A549 (cell line): ENCODE measurements at regions not wholly inside any gene's neighbourhood (a gene's known extent, or its start where the extent isn't known, plus 50 kb on each side); places are given as distances from the start of the nearest gene placed in this dataset.
A peak's percentile ranks its signal among the peaks of the same experiment; 100 is the strongest.

Experiments used
- ATAC-seq, 2 experiments: fragments of 200-7000 bp in 1 of 2; fragments of >200 bp in 1 of 2; cut with Nextera tagmentation in 1 of 2; cut with Tn5 transposase in 1 of 2; 3 replicates each; pipeline versions ENCODE4 v1.8.0 to v1.9.1; 2018 to 2020; ENCODE audit warnings: mild to moderate bottlenecking in 1 of 2, moderate library complexity in 1 of 2
- CTCF ChIA-PET: fragments of 300-600 bp; sonication (Branson Sonifier 250); formaldehyde crosslinking; extraction: SDS; loops from one replicate; lab custom pipeline; 2021; ENCODE audit warnings: antibody characterized with exemption, inconsistent platforms; lab: Yijun Ruan, JAX
- POLR2A ChIA-PET: fragments of 350-600 bp; formaldehyde crosslinking; extraction: SDS; loops from one replicate; lab custom pipeline; 2021; ENCODE audit warnings: antibody characterized with exemption, inconsistent platforms; lab: Yijun Ruan, JAX
- DNase-seq, 2 experiments: peaks; one replicate each; pipeline versions ENCODE4 v3.0.0 to v3.0.0-alpha.2; 2011 to 2016; ENCODE audit warnings: low read depth in 1 of 2, low spot score in 1 of 2
- FAIRE-seq: peaks from 2 replicates; lab custom pipeline; 2011; peaks lifted over from hg19 to GRCh38; lab: Jason Lieb, UNC
- H3K27ac ChIP-seq, 2 experiments: fragments of >200 bp; sonication (Bioruptor Twin); formaldehyde crosslinking; 3 replicates each; pipeline ENCODE4 v1.5.1; 2016 to 2017
- H3K4me1 ChIP-seq: fragments of >200 bp; sonication (Bioruptor Twin); formaldehyde crosslinking; 3 replicates; pipeline ENCODE4 v1.6.1; 2016
- H3K4me2 ChIP-seq: fragments of >200 bp; sonication (Bioruptor Twin); formaldehyde crosslinking; 3 replicates; pipeline ENCODE4 v1.6.1; 2016
- H3K4me3 ChIP-seq: fragments of >200 bp; sonication (Bioruptor Twin); formaldehyde crosslinking; 3 replicates; pipeline ENCODE4 v1.5.1; 2016
- H3K9me3 ChIP-seq: fragments of >200 bp; sonication (Bioruptor Twin); formaldehyde crosslinking; 3 replicates; pipeline ENCODE4 v1.6.1; 2016
- BHLHE40 ChIP-seq: IDR thresholded peaks from 2 replicates; pipeline ENCODE4 v1.6.1; 2012; ENCODE audit warnings: low read depth, low read length, inconsistent platforms
- CBX2 ChIP-seq: fragments of 200-600 bp; sonication (generic); IDR thresholded peaks from 2 replicates; pipeline ENCODE4 v1.6.1; 2016; ENCODE audit warnings: low read depth, mild to moderate bottlenecking, borderline replicate concordance
- CEBPB ChIP-seq, 2 experiments: fragments of >200 bp in 1 of 2; sonication (Bioruptor Twin) in 1 of 2; formaldehyde crosslinking in 1 of 2; IDR thresholded peaks; 2 replicates each; pipeline ENCODE4 v1.6.1; 2012 to 2016
- ESRRA ChIP-seq: fragments of 150-350 bp; IDR thresholded peaks from 2 replicates; pipeline ENCODE4 v1.6.1; 2014; ENCODE audit warnings: mild to moderate bottlenecking, low read length, borderline replicate concordance
- FOXS1 ChIP-seq: fragments of 250-450 bp; sonication (Bioruptor Pico); IDR thresholded peaks from 2 replicates; pipeline ENCODE4 v1.5.0; 2020; ENCODE audit warnings: mild to moderate bottlenecking, moderate library complexity
- GATA3 ChIP-seq: IDR thresholded peaks from 2 replicates; pipeline ENCODE4 v1.6.1; 2012; ENCODE audit warnings: borderline replicate concordance
- HDAC2 ChIP-seq: fragments of 200-600 bp; sonication (generic); IDR thresholded peaks from 2 replicates; pipeline ENCODE4 v1.6.1; 2016
- MAFK ChIP-seq: fragments of 450-650 bp; IDR thresholded peaks from 2 replicates; pipeline ENCODE4 v1.6.1; 2014; ENCODE audit not compliant: partially characterized antibody
- MAZ ChIP-seq: fragments of 150-350 bp; IDR thresholded peaks from 2 replicates; pipeline ENCODE4 v1.6.1; 2014; ENCODE audit warnings: antibody characterized with exemption, low read depth, low read length, borderline replicate concordance
- MYC ChIP-seq: IDR thresholded peaks from 2 replicates; pipeline ENCODE4 v1.6.1; 2012; ENCODE audit warnings: mild to moderate bottlenecking, inconsistent platforms, low read length, improper control_type of control experiment, borderline replicate concordance
- NFE2L2 ChIP-seq: fragments of 150-350 bp; conservative IDR thresholded peaks from 2 replicates; pipeline ENCODE4 v1.6.1; 2014; ENCODE audit warnings: low read length
- NPAS2 ChIP-seq: fragments of 250-450 bp; sonication (Bioruptor Pico); IDR thresholded peaks from 2 replicates; pipeline ENCODE4 v1.8.0; 2022; ENCODE audit warnings: mild to moderate bottlenecking, moderate library complexity, borderline replicate concordance
- POLR2AphosphoS2 ChIP-seq: conservative IDR thresholded peaks from 2 replicates; pipeline ENCODE4 v1.6.1; 2012; ENCODE audit warnings: low read length, improper control_type of control experiment, inconsistent platforms
- RAD21 ChIP-seq, 2 experiments: fragments of >200 bp in 1 of 2; sonication (Bioruptor Twin) in 1 of 2; formaldehyde crosslinking in 1 of 2; IDR thresholded peaks in 1 of 2; conservative IDR thresholded peaks in 1 of 2; 2 replicates in 1 of 2; 3 replicates in 1 of 2; pipeline ENCODE4 v1.6.1; 2012 to 2018; ENCODE audit warnings: inconsistent platforms in 1 of 2
- RCOR1 ChIP-seq: fragments of 150-350 bp; IDR thresholded peaks from 2 replicates; pipeline ENCODE4 v1.6.1; 2014; ENCODE audit warnings: antibody characterized with exemption, low read length, low read depth
- ZNF302 ChIP-seq: fragments of 250-450 bp; sonication (Bioruptor Pico); IDR thresholded peaks from 2 replicates; pipeline ENCODE4 v1.9.0; 2021; ENCODE audit warnings: inconsistent platforms, mild to moderate bottlenecking, moderate library complexity
- WGBS: methylation state at CpG from one replicate; pipeline ENCODE4 v1.1.6; 2017; ENCODE audit errors: missing lambda C conversion rate; 5-methylcytosine and 5-hydroxymethylcytosine counted together
- TF ChIP-seq, protein P1 (sequence below): fragments of 150-350 bp; IDR thresholded peaks from 2 replicates; pipeline ENCODE4 v1.6.1; 2014; ENCODE audit warnings: low read depth, mild to moderate bottlenecking, low read length
- TF ChIP-seq, protein P2 (sequence below): IDR thresholded peaks from 2 replicates; pipeline ENCODE4 v1.6.1; 2012
- TF ChIP-seq, protein P3 (sequence below): fragments of 450-650 bp; IDR thresholded peaks from 2 replicates; pipeline ENCODE4 v1.6.1; 2014; ENCODE audit warnings: antibody characterized with exemption
- TF ChIP-seq, protein P4 (sequence below): fragments of 200-600 bp; sonication (generic); IDR thresholded peaks from 2 replicates; pipeline ENCODE4 v1.6.1; 2016; ENCODE audit warnings: antibody characterized with exemption, mild to moderate bottlenecking, moderate library complexity

DNA sequence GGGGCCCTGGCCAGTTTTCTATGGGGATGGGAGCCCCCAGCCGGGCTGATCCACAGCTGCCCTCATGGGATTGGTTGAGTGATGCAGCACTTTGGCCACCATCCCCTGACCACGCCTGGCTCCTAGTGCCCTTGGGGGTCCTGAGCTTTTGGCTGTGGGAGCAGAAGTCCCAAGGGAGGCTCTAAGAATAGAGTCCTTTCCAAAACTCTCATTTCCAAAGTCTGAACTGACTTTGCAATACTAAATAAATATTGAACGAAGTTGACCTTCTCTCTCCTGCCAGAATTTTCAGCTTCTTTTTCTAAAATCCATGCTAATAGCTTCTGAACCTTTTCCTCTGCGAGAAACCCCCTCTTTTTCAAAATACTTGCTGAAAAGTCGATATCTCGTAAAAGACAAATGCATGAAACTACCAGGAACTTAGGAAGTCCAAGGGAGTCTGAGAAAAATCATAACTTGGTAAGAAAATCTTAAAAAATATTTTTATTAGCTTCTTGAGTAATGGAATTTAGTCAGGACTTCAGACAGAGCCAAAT lies 62.7 kb upstream of the IGFBP3 start:
- ChIA-PET CTCF (interaction anchor here (0.9 to 1.2 kb wide), 3 partner anchors 13 to 61 kb away, joined by 3 read pairs; no protein-coding TSS in a partner anchor), POLR2A (no interaction called here)
- no peak for FAIRE-seq
- H3K27ac ChIP-seq = peak overlapping the region in 1 of 2 experiments; percentile 67; a peak in 4 of 6 replicates
- peaks cover 31% of the 10 kb centered on the region for H3K4me1 ChIP-seq
- ATAC-seq = no peak
- no peak for DNase-seq
- H3K9me3 ChIP-seq = peaks cover 25% of the 10 kb centered on the region
- TF ChIP-seq MAFK (no peak), CBX2 (no peak), MYC (no peak), POLR2AphosphoS2 (no peak)
- TF ChIP-seq, protein P1, sequence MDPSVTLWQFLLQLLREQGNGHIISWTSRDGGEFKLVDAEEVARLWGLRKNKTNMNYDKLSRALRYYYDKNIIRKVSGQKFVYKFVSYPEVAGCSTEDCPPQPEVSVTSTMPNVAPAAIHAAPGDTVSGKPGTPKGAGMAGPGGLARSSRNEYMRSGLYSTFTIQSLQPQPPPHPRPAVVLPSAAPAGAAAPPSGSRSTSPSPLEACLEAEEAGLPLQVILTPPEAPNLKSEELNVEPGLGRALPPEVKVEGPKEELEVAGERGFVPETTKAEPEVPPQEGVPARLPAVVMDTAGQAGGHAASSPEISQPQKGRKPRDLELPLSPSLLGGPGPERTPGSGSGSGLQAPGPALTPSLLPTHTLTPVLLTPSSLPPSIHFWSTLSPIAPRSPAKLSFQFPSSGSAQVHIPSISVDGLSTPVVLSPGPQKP = no peak
- TF ChIP-seq, protein P2, sequence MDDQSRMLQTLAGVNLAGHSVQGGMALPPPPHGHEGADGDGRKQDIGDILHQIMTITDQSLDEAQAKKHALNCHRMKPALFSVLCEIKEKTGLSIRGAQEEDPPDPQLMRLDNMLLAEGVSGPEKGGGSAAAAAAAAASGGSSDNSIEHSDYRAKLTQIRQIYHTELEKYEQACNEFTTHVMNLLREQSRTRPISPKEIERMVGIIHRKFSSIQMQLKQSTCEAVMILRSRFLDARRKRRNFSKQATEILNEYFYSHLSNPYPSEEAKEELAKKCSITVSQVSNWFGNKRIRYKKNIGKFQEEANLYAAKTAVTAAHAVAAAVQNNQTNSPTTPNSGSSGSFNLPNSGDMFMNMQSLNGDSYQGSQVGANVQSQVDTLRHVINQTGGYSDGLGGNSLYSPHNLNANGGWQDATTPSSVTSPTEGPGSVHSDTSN = no peak
- no peak overlapping the region for H3K4me3 ChIP-seq
- H3K4me2 ChIP-seq = no peak overlapping the region
- 84% methylated on average over 6 of the region's 6 CpGs for WGBS

DNA sequence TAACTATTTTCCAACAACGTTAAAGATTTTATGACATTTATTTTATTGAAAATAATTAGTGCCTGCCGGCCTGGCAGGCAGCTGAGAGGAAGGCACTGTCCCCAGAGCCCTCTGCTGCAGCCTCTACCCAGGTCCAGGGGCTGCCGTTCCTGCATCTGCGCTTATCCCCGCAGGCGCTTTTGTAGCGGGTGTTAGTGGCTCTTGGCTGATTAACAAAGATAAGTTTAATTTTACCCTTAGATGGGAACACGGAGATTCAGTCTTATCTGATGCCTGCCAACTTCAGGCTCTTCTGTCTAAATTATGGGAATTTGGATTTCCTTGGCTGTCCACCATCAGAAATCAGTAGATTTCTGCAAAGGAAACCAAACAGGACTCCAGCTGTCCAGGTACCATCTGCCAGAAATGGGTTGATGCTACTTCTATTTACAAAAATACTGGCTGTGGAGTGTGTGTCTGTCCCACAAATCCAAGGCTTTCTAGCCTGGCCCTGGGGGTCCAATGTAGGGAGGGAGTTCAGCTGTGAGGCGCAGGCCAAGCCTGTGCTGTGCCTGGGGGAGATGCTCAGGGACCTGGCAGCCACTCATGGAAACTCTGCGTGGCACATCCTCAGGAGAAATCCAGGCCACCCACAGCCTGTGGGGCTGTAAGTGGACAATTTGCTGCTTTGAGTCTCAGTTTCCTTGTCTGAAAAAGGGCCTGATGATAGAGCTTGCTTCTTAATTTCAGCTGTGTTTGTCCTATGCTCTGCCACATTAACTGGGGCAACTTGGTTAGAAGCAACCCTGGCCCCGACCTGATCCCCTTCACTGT lies 62.0 kb upstream of the IGFBP3 start:
- Histone ChIP-seq H3K4me3 (no peak overlapping the region), H3K4me2 (no peak overlapping the region), H3K27ac (peak overlapping the region in 1 of 2 experiments; percentile 67; a peak in 3 of 6 replicates), H3K9me3 (peaks cover 25% of the 10 kb centered on the region), H3K4me1 (peaks cover 30% of the 10 kb centered on the region)
- ChIA-PET CTCF (interaction anchor here (0.9 to 2.1 kb wide), 4 partner anchors 12 to 60 kb away, joined by 3 to 7 read pairs (median 3); no protein-coding TSS in a partner anchor), POLR2A (no interaction called here)
- FAIRE-seq = no peak
- no peak for ATAC-seq
- no peak for TF ChIP-seq MAFK
- TF ChIP-seq, protein P3, sequence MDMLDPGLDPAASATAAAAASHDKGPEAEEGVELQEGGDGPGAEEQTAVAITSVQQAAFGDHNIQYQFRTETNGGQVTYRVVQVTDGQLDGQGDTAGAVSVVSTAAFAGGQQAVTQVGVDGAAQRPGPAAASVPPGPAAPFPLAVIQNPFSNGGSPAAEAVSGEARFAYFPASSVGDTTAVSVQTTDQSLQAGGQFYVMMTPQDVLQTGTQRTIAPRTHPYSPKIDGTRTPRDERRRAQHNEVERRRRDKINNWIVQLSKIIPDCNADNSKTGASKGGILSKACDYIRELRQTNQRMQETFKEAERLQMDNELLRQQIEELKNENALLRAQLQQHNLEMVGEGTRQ = no peak
- no peak for TF ChIP-seq CEBPB (IDR thresholded peaks at IDR 0.05)
- no peak for TF ChIP-seq GATA3
- no peak for TF ChIP-seq ZNF302 (CRISPR knock-in tag)
- TF ChIP-seq, protein P4, sequence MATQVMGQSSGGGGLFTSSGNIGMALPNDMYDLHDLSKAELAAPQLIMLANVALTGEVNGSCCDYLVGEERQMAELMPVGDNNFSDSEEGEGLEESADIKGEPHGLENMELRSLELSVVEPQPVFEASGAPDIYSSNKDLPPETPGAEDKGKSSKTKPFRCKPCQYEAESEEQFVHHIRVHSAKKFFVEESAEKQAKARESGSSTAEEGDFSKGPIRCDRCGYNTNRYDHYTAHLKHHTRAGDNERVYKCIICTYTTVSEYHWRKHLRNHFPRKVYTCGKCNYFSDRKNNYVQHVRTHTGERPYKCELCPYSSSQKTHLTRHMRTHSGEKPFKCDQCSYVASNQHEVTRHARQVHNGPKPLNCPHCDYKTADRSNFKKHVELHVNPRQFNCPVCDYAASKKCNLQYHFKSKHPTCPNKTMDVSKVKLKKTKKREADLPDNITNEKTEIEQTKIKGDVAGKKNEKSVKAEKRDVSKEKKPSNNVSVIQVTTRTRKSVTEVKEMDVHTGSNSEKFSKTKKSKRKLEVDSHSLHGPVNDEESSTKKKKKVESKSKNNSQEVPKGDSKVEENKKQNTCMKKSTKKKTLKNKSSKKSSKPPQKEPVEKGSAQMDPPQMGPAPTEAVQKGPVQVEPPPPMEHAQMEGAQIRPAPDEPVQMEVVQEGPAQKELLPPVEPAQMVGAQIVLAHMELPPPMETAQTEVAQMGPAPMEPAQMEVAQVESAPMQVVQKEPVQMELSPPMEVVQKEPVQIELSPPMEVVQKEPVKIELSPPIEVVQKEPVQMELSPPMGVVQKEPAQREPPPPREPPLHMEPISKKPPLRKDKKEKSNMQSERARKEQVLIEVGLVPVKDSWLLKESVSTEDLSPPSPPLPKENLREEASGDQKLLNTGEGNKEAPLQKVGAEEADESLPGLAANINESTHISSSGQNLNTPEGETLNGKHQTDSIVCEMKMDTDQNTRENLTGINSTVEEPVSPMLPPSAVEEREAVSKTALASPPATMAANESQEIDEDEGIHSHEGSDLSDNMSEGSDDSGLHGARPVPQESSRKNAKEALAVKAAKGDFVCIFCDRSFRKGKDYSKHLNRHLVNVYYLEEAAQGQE = no peak
- no peak for TF ChIP-seq BHLHE40
- TF ChIP-seq MAZ = no peak
- TF ChIP-seq RCOR1 = no peak
- TF ChIP-seq POLR2AphosphoS2 = no peak
- TF ChIP-seq NPAS2 (CRISPR knock-in tag) = no peak
- no peak for TF ChIP-seq RAD21 (conservative IDR thresholded peaks at IDR 0.05 in 1 of 2, IDR thresholded peaks at IDR 0.05 in 1 of 2)
- TF ChIP-seq ESRRA = no peak
- no peak for TF ChIP-seq NFE2L2
- TF ChIP-seq FOXS1 = no peak
- TF ChIP-seq HDAC2 = no peak
- no peak for TF ChIP-seq CBX2
- TF ChIP-seq, all 56 proteins: peak for 0
- 91% methylated on average over 10 of the region's 11 CpGs for WGBS
- DNase-seq = no peak
